Upper lobe of right lung (tissue), 1 donor: ENCODE measurements at regions not wholly inside any gene's neighbourhood (a gene's known extent, or its start where the extent isn't known, plus 50 kb on each side); places are given as distances from the start of the nearest gene placed in this dataset.

Source experiments
- ATAC-seq: fragments of 200-7000 bp; cut with Tn5 transposase; one replicate; pipeline ENCODE4 v1.9.1; 2020; ENCODE audit warnings: mild to moderate bottlenecking, moderate library complexity
- DNase-seq: peaks from one replicate; pipeline ENCODE4 v3.0.0-alpha.2; 2020
- H3K27ac ChIP-seq: fragments of 200-600 bp; one replicate; pipeline ENCODE4 v1.8.0; 2022
- H3K27me3 ChIP-seq: fragments of 200-600 bp; one replicate; pipeline ENCODE4 v1.8.0; 2022; ENCODE audit warnings: mild to moderate bottlenecking
- H3K36me3 ChIP-seq: fragments of 200-600 bp; one replicate; pipeline ENCODE4 v1.8.0; 2022
- H3K4me1 ChIP-seq: fragments of 200-600 bp; one replicate; pipeline ENCODE4 v1.8.0; 2022
- H3K4me3 ChIP-seq: fragments of 200-600 bp; one replicate; pipeline ENCODE4 v1.8.0; 2022; ENCODE audit warnings: mild to moderate bottlenecking
- H3K9me3 ChIP-seq: fragments of 200-600 bp; one replicate; pipeline ENCODE4 v1.8.0; 2022
- CTCF ChIP-seq: fragments of 200-600 bp; IDR thresholded peaks from one replicate; pipeline ENCODE4 v1.8.0; 2022; ENCODE audit warnings: antibody characterized with exemption
- intact Hi-C: fragments of 100-400 bp; cut with DNase I; formaldehyde crosslinking; loops from one replicate; pipeline ENCODE4 v1.11.0; 2022
- donor health status: DM: no; HTN: yes; CAD: no; lungs with severe emphysema.

GRCh38 chr12:67759829-67760228, 111.3 kb downstream of the DYRK2 start:
- ATAC-seq: no peak
- no peaks in the 10 kb centered on the region for H3K27me3 ChIP-seq
- H3K9me3 ChIP-seq: no peaks in the 10 kb centered on the region
- no peak overlapping the region for H3K4me3 ChIP-seq
- H3K36me3 ChIP-seq: no peaks in the 10 kb centered on the region
- DNase-seq: no peak
- no peak for TF ChIP-seq CTCF
- intact Hi-C loops: no loop called here
- H3K27ac ChIP-seq: no peak overlapping the region
- no peaks in the 10 kb centered on the region for H3K4me1 ChIP-seq

- ATAC-seq: no peak
Observed at GRCh38 chr12:67760586-67761275, 112.2 kb downstream of the DYRK2 start.

GRCh38 chr12:67761566-67761965, 113.0 kb downstream of the DYRK2 start:
- no peak for TF ChIP-seq CTCF
- intact Hi-C loops: no loop called here
- Histone ChIP-seq H3K4me3 (no peak overlapping the region), H3K4me1 (no peaks in the 10 kb centered on the region), H3K9me3 (no peaks in the 10 kb centered on the region), H3K27me3 (no peaks in the 10 kb centered on the region), H3K36me3 (no peaks in the 10 kb centered on the region), H3K27ac (no peak overlapping the region)
- no peak for ATAC-seq
- no peak for DNase-seq

More at GRCh38 chr12:67760586-67761275, 112.2 kb downstream of the DYRK2 start:
- Histone ChIP-seq H3K36me3 (no peaks in the 10 kb centered on the region), H3K4me1 (no peaks in the 10 kb centered on the region), H3K9me3 (no peaks in the 10 kb centered on the region), H3K27me3 (no peaks in the 10 kb centered on the region), H3K27ac (no peak overlapping the region), H3K4me3 (no peak overlapping the region)
- intact Hi-C loops: no loop called here
- no peak for DNase-seq
- no peak for TF ChIP-seq CTCF

GRCh38 chr12:67764055-67764454, 115.5 kb downstream of the DYRK2 start:
- ATAC-seq (no peak), DNase-seq (no peak)
- H3K27me3 ChIP-seq: no peaks in the 10 kb centered on the region
- no peak for TF ChIP-seq CTCF
- H3K9me3 ChIP-seq: no peaks in the 10 kb centered on the region
- H3K36me3 ChIP-seq: no peaks in the 10 kb centered on the region
- no peak overlapping the region for H3K4me3 ChIP-seq
- H3K27ac ChIP-seq: no peak overlapping the region
- intact Hi-C loops: no loop called here
- no peaks in the 10 kb centered on the region for H3K4me1 ChIP-seq

GRCh38 chr12:67764946-67765619, 116.5 kb downstream of the DYRK2 start:
- no peak for TF ChIP-seq CTCF
- no peaks in the 10 kb centered on the region for H3K9me3 ChIP-seq
- no peaks in the 10 kb centered on the region for H3K4me1 ChIP-seq
- intact Hi-C loops: no loop called here
- DNase-seq: no peak
- H3K27ac ChIP-seq: no peak overlapping the region
- H3K27me3 ChIP-seq: no peaks in the 10 kb centered on the region
- no peak overlapping the region for H3K4me3 ChIP-seq
- no peaks in the 10 kb centered on the region for H3K36me3 ChIP-seq
- no peak for ATAC-seq
